ENCODE measurements at regions not wholly inside any gene's neighbourhood (a gene's known extent, or its start where the extent isn't known, plus 50 kb on each side); places are given as distances from the start of the nearest gene placed in this dataset.
"Not testable (repeated sequence)": the region's sequence is repeated elsewhere in the genome, so short reads cannot be mapped to it uniquely, and the experiment has no call there.

DNA sequence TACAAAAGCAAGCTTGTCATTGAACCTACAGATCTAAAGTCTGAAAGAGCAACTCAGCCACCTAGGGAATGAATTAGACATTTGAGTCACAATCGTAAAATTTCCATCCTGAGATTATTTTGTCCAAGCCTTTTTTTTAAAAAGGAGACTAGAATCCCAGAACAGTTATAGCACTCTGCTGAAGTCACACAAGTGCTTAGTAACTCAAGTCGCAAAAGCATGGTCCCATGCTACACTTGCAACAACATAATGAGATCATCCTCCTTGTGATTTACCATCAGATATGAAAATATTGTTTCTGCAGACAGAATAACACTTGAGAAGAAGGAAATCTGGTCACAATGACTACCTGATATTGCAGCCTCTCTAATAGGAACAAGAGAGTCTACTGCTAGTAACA, 106.7 kb downstream of the ZIC4 start:
- H3K36me3 ChIP-seq: no peaks in the 10 kb centered on the region
- ATAC-seq: no peak
- no peak for DNase-seq
- intact Hi-C loops (cut with DNase I): no loop called here
- TF ChIP-seq, protein P1, sequence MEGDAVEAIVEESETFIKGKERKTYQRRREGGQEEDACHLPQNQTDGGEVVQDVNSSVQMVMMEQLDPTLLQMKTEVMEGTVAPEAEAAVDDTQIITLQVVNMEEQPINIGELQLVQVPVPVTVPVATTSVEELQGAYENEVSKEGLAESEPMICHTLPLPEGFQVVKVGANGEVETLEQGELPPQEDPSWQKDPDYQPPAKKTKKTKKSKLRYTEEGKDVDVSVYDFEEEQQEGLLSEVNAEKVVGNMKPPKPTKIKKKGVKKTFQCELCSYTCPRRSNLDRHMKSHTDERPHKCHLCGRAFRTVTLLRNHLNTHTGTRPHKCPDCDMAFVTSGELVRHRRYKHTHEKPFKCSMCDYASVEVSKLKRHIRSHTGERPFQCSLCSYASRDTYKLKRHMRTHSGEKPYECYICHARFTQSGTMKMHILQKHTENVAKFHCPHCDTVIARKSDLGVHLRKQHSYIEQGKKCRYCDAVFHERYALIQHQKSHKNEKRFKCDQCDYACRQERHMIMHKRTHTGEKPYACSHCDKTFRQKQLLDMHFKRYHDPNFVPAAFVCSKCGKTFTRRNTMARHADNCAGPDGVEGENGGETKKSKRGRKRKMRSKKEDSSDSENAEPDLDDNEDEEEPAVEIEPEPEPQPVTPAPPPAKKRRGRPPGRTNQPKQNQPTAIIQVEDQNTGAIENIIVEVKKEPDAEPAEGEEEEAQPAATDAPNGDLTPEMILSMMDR (IDR thresholded peaks at IDR 0.05): no peak
- H3K27me3 ChIP-seq: no peaks in the 10 kb centered on the region
- H3K4me3 ChIP-seq: no peak overlapping the region
- H3K4me1 ChIP-seq: no peaks in the 10 kb centered on the region
- no peak overlapping the region for H3K27ac ChIP-seq
- H3K9me3 ChIP-seq: no peaks in the 10 kb centered on the region

DNA sequence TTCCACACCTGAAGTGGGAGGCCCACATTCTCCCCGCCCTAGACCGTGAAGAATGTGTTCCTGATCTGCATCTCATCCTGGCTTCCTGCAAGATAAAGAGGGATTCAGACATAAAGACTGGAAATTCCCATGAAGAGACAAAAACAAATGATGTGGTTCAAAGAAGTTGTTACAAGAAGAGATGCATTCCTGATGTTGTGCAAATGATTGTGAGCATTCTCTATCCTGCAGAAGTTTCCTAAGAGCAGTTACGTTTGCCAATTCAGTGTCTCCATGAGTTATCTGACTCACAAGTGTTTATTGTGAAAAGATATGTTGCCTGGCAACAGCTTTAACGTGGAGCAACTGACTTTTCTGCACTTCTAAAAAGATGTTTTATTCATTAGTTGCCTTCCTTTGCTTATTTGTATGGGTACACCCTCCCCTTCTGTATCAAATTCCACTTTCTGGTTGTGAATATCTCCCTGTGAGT, 107.8 kb downstream of the ZIC4 start:
- peak in 2 of 4 donors; percentile 84 to 90 for DNase-seq
- Histone ChIP-seq H3K4me3 (no peak overlapping the region), H3K27me3 (no peaks in the 10 kb centered on the region), H3K27ac (no peak overlapping the region), H3K4me1 (no peaks in the 10 kb centered on the region), H3K9me3 (no peaks in the 10 kb centered on the region), H3K36me3 (no peaks in the 10 kb centered on the region)
- ATAC-seq: peak; percentile 75
- intact Hi-C loops (cut with DNase I): no loop called here
- TF ChIP-seq, protein P1 (IDR thresholded peaks at IDR 0.05): no peak

DNA sequence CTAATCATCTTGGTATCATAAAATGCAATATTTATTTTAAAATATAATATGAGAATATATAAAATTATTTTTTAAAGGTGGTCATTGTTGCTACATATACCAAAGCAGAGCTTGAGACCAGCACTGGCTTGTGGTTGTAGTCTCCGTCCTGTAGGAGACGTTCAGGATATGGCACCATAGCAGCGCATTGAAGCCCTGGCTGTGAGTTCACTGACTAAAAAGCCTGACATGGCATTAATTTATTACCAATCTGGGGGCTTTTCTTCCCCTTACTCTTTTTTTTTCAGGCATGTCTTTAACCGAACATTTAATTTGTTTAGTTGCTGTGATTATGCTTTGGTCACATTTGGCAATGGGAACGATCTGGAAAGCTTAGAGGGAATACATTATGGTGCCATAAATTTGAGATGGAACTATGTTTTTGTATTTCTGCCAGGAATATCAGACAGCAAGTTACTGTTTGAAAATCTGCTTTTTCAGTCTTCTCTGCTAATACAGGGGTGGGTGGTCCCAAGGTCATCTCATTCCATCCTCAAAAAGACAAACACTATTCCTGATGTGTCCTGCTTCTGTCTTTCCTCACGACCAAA, 108.5 kb downstream of the ZIC4 start:
- intact Hi-C loops (cut with DNase I): no loop called here
- H3K4me3 ChIP-seq: no peak overlapping the region
- TF ChIP-seq, protein P1 (IDR thresholded peaks at IDR 0.05): no peak
- H3K27ac ChIP-seq: no peak overlapping the region
- no peaks in the 10 kb centered on the region for H3K4me1 ChIP-seq
- H3K27me3 ChIP-seq: no peaks in the 10 kb centered on the region
- DNase-seq: peak in 2 of 4 donors; percentile 18 to 26
- H3K9me3 ChIP-seq: no peaks in the 10 kb centered on the region
- no peak for ATAC-seq
- H3K36me3 ChIP-seq: no peaks in the 10 kb centered on the region

DNA sequence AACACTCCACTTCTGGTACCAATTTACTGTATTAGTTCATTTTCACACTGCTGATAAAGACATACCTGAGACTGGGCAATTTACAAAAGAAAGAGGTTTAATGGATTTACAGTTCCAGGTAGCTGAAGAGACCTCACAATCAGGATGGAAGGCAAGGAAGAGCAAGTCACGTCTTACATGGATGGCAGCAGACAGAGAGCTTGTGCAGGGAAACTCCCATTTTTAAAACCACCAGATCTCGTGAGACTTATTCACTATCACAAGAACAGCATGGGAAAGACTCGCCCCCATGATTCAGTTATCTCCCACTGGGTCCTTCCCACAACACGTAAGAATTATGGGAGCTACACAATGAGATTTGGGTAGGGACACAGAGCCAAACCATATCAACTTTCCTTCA, 119.0 kb downstream of the ZIC4 start:
- intact Hi-C loops (cut with DNase I); DNase-seq; H3K27me3 ChIP-seq; H3K4me1 ChIP-seq; H3K36me3 ChIP-seq; H3K27ac ChIP-seq; ATAC-seq; H3K4me3 ChIP-seq; H3K9me3 ChIP-seq: not testable (repeated sequence)

DNA sequence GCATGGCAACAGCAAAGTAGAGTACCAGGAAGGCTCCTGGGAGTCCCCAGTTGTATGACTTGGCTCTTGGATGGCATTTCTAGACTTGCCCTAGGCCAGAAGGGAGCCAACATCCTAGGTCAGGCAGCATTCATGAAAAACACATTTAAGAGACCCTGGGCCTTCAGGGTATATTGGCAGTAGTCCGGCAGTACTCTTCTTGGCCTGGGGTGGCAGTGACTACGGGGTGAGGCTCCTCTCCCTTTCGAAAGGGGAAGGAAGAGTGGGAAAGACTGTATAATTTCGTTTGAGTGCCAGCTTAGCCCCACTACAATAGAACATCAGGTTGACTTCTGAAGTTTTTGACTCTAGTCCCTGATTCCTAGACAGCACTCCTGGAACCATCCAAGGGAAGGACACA, 136.4 kb downstream of the ZIC4 start:
- DNase-seq (no peak), ATAC-seq (no peak)
- Histone ChIP-seq H3K27ac (no peak overlapping the region), H3K4me3 (no peak overlapping the region), H3K4me1 (no peaks in the 10 kb centered on the region), H3K9me3 (peaks cover 0 to 20% of the 10 kb centered on the region in 2 donors), H3K36me3 (no peaks in the 10 kb centered on the region), H3K27me3 (no peaks in the 10 kb centered on the region)
- TF ChIP-seq, protein P1 (IDR thresholded peaks at IDR 0.05): no peak
- intact Hi-C loops (cut with DNase I): no loop called here

DNA sequence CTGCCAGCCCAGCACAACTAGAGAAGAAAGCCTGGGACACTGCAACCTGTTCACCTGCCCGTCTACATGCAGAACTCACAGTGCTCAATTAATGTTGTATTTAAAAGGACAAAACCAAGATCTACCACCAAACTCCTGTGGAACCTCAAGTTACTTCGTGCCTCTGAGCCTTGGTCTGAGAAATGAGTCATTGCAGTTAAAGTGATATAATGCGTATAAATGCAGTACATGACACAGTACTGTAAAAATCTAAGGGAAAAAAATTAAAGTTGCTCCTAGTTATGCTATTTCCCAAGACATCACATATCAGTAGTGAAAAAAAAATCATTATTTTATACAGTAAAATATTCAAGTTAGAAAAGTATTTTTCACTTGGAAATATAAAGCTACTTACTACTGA, 138.9 kb downstream of the ZIC4 start:
- DNase-seq: no peak
- Histone ChIP-seq H3K27me3 (no peaks in the 10 kb centered on the region), H3K9me3 (peaks cover 0 to 8% of the 10 kb centered on the region in 2 donors), H3K4me1 (no peaks in the 10 kb centered on the region), H3K27ac (no peak overlapping the region), H3K36me3 (no peaks in the 10 kb centered on the region), H3K4me3 (no peak overlapping the region)
- intact Hi-C loops (cut with DNase I): no loop called here
- ATAC-seq: no peak
- TF ChIP-seq, protein P1 (IDR thresholded peaks at IDR 0.05): no peak

All from left lung (tissue), 4 donors.